ENCODE measurements at regions not wholly inside any gene's neighbourhood (a gene's known extent, or its start where the extent isn't known, plus 50 kb on each side); places are given as distances from the start of the nearest gene placed in this dataset.

DNA sequence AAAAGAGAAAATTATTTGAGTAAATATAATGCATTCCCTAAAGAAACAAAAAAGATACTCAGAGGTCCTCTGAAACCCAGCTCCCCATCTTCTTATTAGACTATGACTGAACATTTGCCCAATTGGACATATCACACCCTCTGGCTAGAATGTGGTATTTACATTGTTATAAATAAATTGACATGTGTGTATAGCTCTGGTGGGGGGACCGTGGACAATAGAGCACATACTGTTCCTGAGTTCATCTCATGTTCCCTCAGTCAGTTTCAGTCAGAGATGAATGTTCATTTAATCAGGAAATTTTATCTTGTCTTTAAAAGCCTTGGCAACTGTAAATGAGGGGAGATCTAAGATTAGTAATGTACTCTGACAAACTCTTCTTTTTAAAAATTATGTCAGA lies 459.3 kb upstream of the ADAMTS5 start:
- TF ChIP-seq POLR2A (IDR thresholded peaks at IDR 0.05): no peak
- TF ChIP-seq EP300 (IDR thresholded peaks at IDR 0.05): no peak
- no peak for TF ChIP-seq CTCF (IDR thresholded peaks at IDR 0.05)
